SK-N-SH (cell line): ENCODE measurements at regions not wholly inside any gene's neighbourhood (a gene's known extent, or its start where the extent isn't known, plus 50 kb on each side); places are given as distances from the start of the nearest gene placed in this dataset.
"Not testable (repeated sequence)": the region's sequence is repeated elsewhere in the genome, so short reads cannot be mapped to it uniquely, and the experiment has no call there.

ENCODE experiments used
- CTCF ChIA-PET: fragments of 300-600, 350-600 bp; formaldehyde crosslinking; extraction: SDS; loops from one replicate; lab custom pipeline; 2021; lab: Yijun Ruan, JAX
- POLR2A ChIA-PET: fragments of 350-600 bp; sonication (Branson Sonifier 250); formaldehyde crosslinking; extraction: SDS; loops from one replicate; lab custom pipeline; 2020; ENCODE audit warnings: antibody characterized with exemption, inconsistent platforms; lab: Yijun Ruan, JAX
- DNase-seq: peaks from one replicate; pipeline ENCODE4 v3.0.0; 2012
- H2AFZ ChIP-seq: fragments of 200-600 bp; sonication (generic); 2 replicates; pipeline ENCODE4 v1.8.1; 2016; ENCODE audit warnings: antibody characterized with exemption, mild to moderate bottlenecking, low read depth
- H3F3A ChIP-seq: fragments of 200-600 bp; sonication (generic); replicated peaks from 2 replicates; pipeline ENCODE3; 2016; ENCODE audit warnings: antibody characterized with exemption, mild to moderate bottlenecking; ENCODE audit not compliant: insufficient read depth
- H3K27ac ChIP-seq, 2 experiments: fragments of 200-500 bp in 1 of 2; fragments of 200-600 bp in 1 of 2; sonication (Bioruptor generic) in 1 of 2; sonication (generic), shearing (Covaris generic) in 1 of 2; 2 replicates each; pipeline versions ENCODE4 v1.5.1 to v1.6.1; 2014 to 2016; ENCODE audit warnings: low read depth in 2 of 2, inconsistent platforms in 1 of 2, low read length in 1 of 2, mild to moderate bottlenecking in 1 of 2, mixed read lengths in 1 of 2
- H3K27me3 ChIP-seq: fragments of 200-600 bp; sonication (generic), shearing (Covaris generic); 2 replicates; pipeline ENCODE4 v1.6.1; 2016; ENCODE audit warnings: mixed run types; ENCODE audit not compliant: insufficient read depth
- H3K36me3 ChIP-seq, 2 experiments: fragments of 200-500 bp in 1 of 2; fragments of 200-600 bp in 1 of 2; sonication (Bioruptor generic) in 1 of 2; sonication (generic) in 1 of 2; replicated peaks in 1 of 2; 2 replicates each; pipeline versions ENCODE3 to v1.5.1; 2014 to 2016; ENCODE audit warnings: low read length in 1 of 2, mild to moderate bottlenecking in 1 of 2; ENCODE audit not compliant: insufficient read depth in 2 of 2, control insufficient read depth in 1 of 2
- H3K4me1 ChIP-seq, 2 experiments: fragments of 200-500 bp in 1 of 2; fragments of 200-600 bp in 1 of 2; sonication (Bioruptor generic) in 1 of 2; sonication (generic), shearing (Covaris generic) in 1 of 2; 2 replicates each; pipeline versions ENCODE4 v1.5.1 to v1.6.1; 2014 to 2016; ENCODE audit warnings: low read depth in 1 of 2, low read length in 1 of 2, mixed run types in 1 of 2; ENCODE audit not compliant: insufficient read depth in 2 of 2, control insufficient read depth in 1 of 2
- H3K4me2 ChIP-seq: fragments of 200-600 bp; sonication (generic), shearing (Covaris generic); 2 replicates; pipeline ENCODE4 v1.6.1; 2017; ENCODE audit warnings: mixed run types
- H3K4me3 ChIP-seq, 2 experiments: fragments of 200-500 bp in 1 of 2; fragments of 200-600 bp in 1 of 2; sonication (Bioruptor generic) in 1 of 2; sonication (generic), shearing (Covaris generic) in 1 of 2; 2 replicates each; pipeline versions ENCODE4 v1.5.1 to v1.8.1; 2014 to 2016; ENCODE audit warnings: low read depth in 2 of 2, inconsistent platforms in 1 of 2, low read length in 1 of 2, mild to moderate bottlenecking in 1 of 2, mixed read lengths in 1 of 2, moderate library complexity in 1 of 2
- H3K79me2 ChIP-seq: fragments of 200-600 bp; sonication (generic); 2 replicates; pipeline ENCODE4 v1.8.1; 2017; ENCODE audit warnings: mild to moderate bottlenecking; ENCODE audit not compliant: insufficient read depth
- H3K9ac ChIP-seq: fragments of 200-600 bp; sonication (generic); 2 replicates; pipeline ENCODE4 v1.6.1; 2017; ENCODE audit warnings: mixed run types
- H3K9me2 ChIP-seq: fragments of 200-600 bp; sonication (generic); 2 replicates; pipeline ENCODE4 v1.6.1; 2017; ENCODE audit warnings: mixed run types
- H3K9me3 ChIP-seq: fragments of 200-600 bp; sonication (generic); 2 replicates; pipeline ENCODE4 v1.6.1; 2017; ENCODE audit warnings: mixed run types, mild to moderate bottlenecking, moderate library complexity
- H4K20me1 ChIP-seq: fragments of 200-600 bp; sonication (generic); 2 replicates; pipeline ENCODE4 v1.6.1; 2017; ENCODE audit warnings: mild to moderate bottlenecking, mixed run types; ENCODE audit not compliant: insufficient read depth
- CTCF ChIP-seq: fragments of 200-600 bp; sonication (generic); IDR thresholded peaks from 2 replicates; pipeline ENCODE4 v1.6.1; 2017; ENCODE audit warnings: antibody characterized with exemption, mild to moderate bottlenecking, moderate library complexity
- EZH2phosphoT487 ChIP-seq: fragments of 200-600 bp; sonication (generic); IDR thresholded peaks from 2 replicates; pipeline ENCODE4 v1.6.1; 2017; ENCODE audit warnings: low read depth, mixed run types, mild to moderate bottlenecking, antibody characterized with exemption, moderate library complexity, borderline replicate concordance
- GABPA ChIP-seq: IDR thresholded peaks from 2 replicates; pipeline ENCODE4 v1.4.0; 2012; ENCODE audit warnings: low read depth, mild to moderate bottlenecking
- MEF2A ChIP-seq: IDR thresholded peaks from 2 replicates; pipeline ENCODE4 v1.4.0; 2012; ENCODE audit warnings: low read depth, borderline replicate concordance
- MXI1 ChIP-seq: IDR thresholded peaks from 2 replicates; pipeline ENCODE4 v1.6.1; 2012; ENCODE audit warnings: mild to moderate bottlenecking, low read depth, low read length, improper control_type of control experiment
- PBX3 ChIP-seq: IDR thresholded peaks from 2 replicates; pipeline ENCODE4; 2012
- RAD21 ChIP-seq: IDR thresholded peaks from 2 replicates; pipeline ENCODE4 v1.6.1; 2012; ENCODE audit warnings: mild to moderate bottlenecking, low read length
- SIN3A ChIP-seq: IDR thresholded peaks from 2 replicates; pipeline ENCODE4 v1.6.1; 2012; ENCODE audit warnings: low read depth, mild to moderate bottlenecking, low read length, moderate library complexity, borderline replicate concordance
- TAF1 ChIP-seq: IDR thresholded peaks from 2 replicates; pipeline ENCODE4 v1.6.1; 2012; ENCODE audit warnings: low read depth, mild to moderate bottlenecking, low read length, moderate library complexity, borderline replicate concordance
- TCF12 ChIP-seq: IDR thresholded peaks from 2 replicates; pipeline ENCODE4 v1.4.0; 2012
- USF2 ChIP-seq: fragments of 150-350 bp; IDR thresholded peaks from 2 replicates; pipeline ENCODE4 v1.6.1; 2017; ENCODE audit warnings: antibody characterized with exemption, low read length, low read depth, borderline replicate concordance
- YY1 ChIP-seq: IDR thresholded peaks from 2 replicates; pipeline ENCODE4 v1.4.0; 2012; ENCODE audit warnings: low read depth, mild to moderate bottlenecking
- WGBS: methylation state at CpG from one replicate; pipeline ENCODE4 v1.1.6; 2017; ENCODE audit warnings: low lambda C conversion rate; 5-methylcytosine and 5-hydroxymethylcytosine counted together

- TF ChIP-seq YY1 (no peak), USF2 (no peak), SIN3A (no peak), MEF2A (no peak)
Measured at GRCh38 chr10:109588259-109588658, 335.1 kb downstream of the XPNPEP1 start (continued).

GRCh38 chr10:109587366-109587765 lies 335.9 kb downstream of the XPNPEP1 start:
- H3K9me2 ChIP-seq = no peaks in the 10 kb centered on the region
- no peak for DNase-seq
- CTCF ChIA-PET = no interaction called here
- no peaks in the 10 kb centered on the region for H3F3A ChIP-seq
- 4% methylated on average over 3 of the region's 3 CpGs for whole genome bisulfite sequencing
- H2AFZ ChIP-seq = no peak overlapping the region
- no peak overlapping the region for H3K4me2 ChIP-seq
- no peaks in the 10 kb centered on the region for H3K4me1 ChIP-seq
- POLR2A ChIA-PET = no interaction called here
- H3K36me3 ChIP-seq = no peaks in the 10 kb centered on the region
- no peaks in the 10 kb centered on the region for H4K20me1 ChIP-seq
- H3K4me3 ChIP-seq = no peak overlapping the region
- no peaks in the 10 kb centered on the region for H3K27me3 ChIP-seq
- no peak for TF ChIP-seq CTCF
- no peak for TF ChIP-seq TAF1
- TF ChIP-seq MEF2A = no peak
- TF ChIP-seq EZH2phosphoT487 = no peak
- no peak for TF ChIP-seq MXI1
- TF ChIP-seq GABPA = no peak
- no peak for TF ChIP-seq RAD21
- TF ChIP-seq PBX3 = no peak
- H3K9ac ChIP-seq = no peak overlapping the region
- no peaks in the 10 kb centered on the region for H3K9me3 ChIP-seq
- no peak overlapping the region for H3K27ac ChIP-seq
- no peaks in the 10 kb centered on the region for H3K79me2 ChIP-seq

GRCh38 chr10:109556399-109556798 lies 366.9 kb downstream of the XPNPEP1 start:
- Histone ChIP-seq H3K79me2 (no peaks in the 10 kb centered on the region), H3K27me3 (no peaks in the 10 kb centered on the region), H3K4me3 (no peak overlapping the region), H3K36me3 (no peaks in the 10 kb centered on the region), H3K9me2 (no peaks in the 10 kb centered on the region), H3F3A (no peaks in the 10 kb centered on the region), H4K20me1 (no peaks in the 10 kb centered on the region), H3K4me2 (no peak overlapping the region), H3K9ac (no peak overlapping the region), H3K4me1 (no peaks in the 10 kb centered on the region), H3K9me3 (no peaks in the 10 kb centered on the region), H2AFZ (no peak overlapping the region), H3K27ac (no peak overlapping the region)
- ChIA-PET POLR2A (no interaction called here), CTCF (interaction anchor here (0.6 kb wide), 1 partner anchor 34 kb away, joined by 3 read pairs; no protein-coding TSS in a partner anchor)
- no peak for TF ChIP-seq TCF12
- DNase-seq = no peak

GRCh38 chr10:109542050-109542603 lies 381.2 kb downstream of the XPNPEP1 start:
- H3K4me1 ChIP-seq, H3K4me3 ChIP-seq, H3F3A ChIP-seq, H4K20me1 ChIP-seq, H3K27ac ChIP-seq, H2AFZ ChIP-seq, H3K27me3 ChIP-seq, H3K36me3 ChIP-seq, H3K9me3 ChIP-seq, DNase-seq, H3K9ac ChIP-seq, POLR2A ChIA-PET, H3K79me2 ChIP-seq, H3K9me2 ChIP-seq, H3K4me2 ChIP-seq: not testable (repeated sequence)
- CTCF ChIA-PET = interaction anchor here (0.7 to 1.0 kb wide), 2 partner anchors 40 to 232 kb away, joined by 3 to 4 read pairs; no protein-coding TSS in a partner anchor
- WGBS = 7% methylated on average over 5 of the region's 8 CpGs
